ENCODE measurements at regions not wholly inside any gene's neighbourhood (a gene's known extent, or its start where the extent isn't known, plus 50 kb on each side); places are given as distances from the start of the nearest gene placed in this dataset.
A peak's percentile ranks its signal among the peaks of the same experiment; 100 is the strongest.

- no peak for DNase-seq (ENCODE audit: low read depth)
- H3K4me3 ChIP-seq (ENCODE audit: control insufficient read depth, low read depth, low read length) = no peak overlapping the region
- TF ChIP-seq CTCF (IDR thresholded peaks at IDR 0.05; ENCODE audit: control insufficient read depth, insufficient read depth, low read depth, low read length, missing control alignments) = no peak
Observed at GRCh38 chr5:173785400-173785799, 102.7 kb upstream of the CPEB4 start.

- no peak for DNase-seq (ENCODE audit: low read depth)
- TF ChIP-seq CTCF (IDR thresholded peaks at IDR 0.05; ENCODE audit: control insufficient read depth, insufficient read depth, low read depth, low read length, missing control alignments) = no peak
- no peak overlapping the region for H3K4me3 ChIP-seq (ENCODE audit: control insufficient read depth, low read depth, low read length)
Observed at GRCh38 chr5:173785866-173786265, 102.3 kb upstream of the CPEB4 start.

- no peak for TF ChIP-seq CTCF (IDR thresholded peaks at IDR 0.05; ENCODE audit: control insufficient read depth, insufficient read depth, low read depth, low read length, missing control alignments)
- no peak overlapping the region for H3K4me3 ChIP-seq (ENCODE audit: control insufficient read depth, low read depth, low read length)
- no peak for DNase-seq (ENCODE audit: low read depth)
Observed at GRCh38 chr5:173786286-173787187, 101.6 kb upstream of the CPEB4 start.

GRCh38 chr5:173789031-173789920 lies 98.9 kb upstream of the CPEB4 start:
- no peak for TF ChIP-seq CTCF (IDR thresholded peaks at IDR 0.05; ENCODE audit: control insufficient read depth, insufficient read depth, low read depth, low read length, missing control alignments)
- DNase-seq (ENCODE audit: low read depth) = peak; percentile 50
- no peak overlapping the region for H3K4me3 ChIP-seq (ENCODE audit: control insufficient read depth, low read depth, low read length)

GRCh38 chr5:173790177-173790719 lies 97.9 kb upstream of the CPEB4 start:
- no peak overlapping the region for H3K4me3 ChIP-seq (ENCODE audit: control insufficient read depth, low read depth, low read length)
- no peak for DNase-seq (ENCODE audit: low read depth)
- TF ChIP-seq CTCF (IDR thresholded peaks at IDR 0.05; ENCODE audit: control insufficient read depth, insufficient read depth, low read depth, low read length, missing control alignments) = no peak

- no peak overlapping the region for H3K4me3 ChIP-seq (ENCODE audit: control insufficient read depth, low read depth, low read length)
- DNase-seq (ENCODE audit: low read depth) = no peak
- no peak for TF ChIP-seq CTCF (IDR thresholded peaks at IDR 0.05; ENCODE audit: control insufficient read depth, insufficient read depth, low read depth, low read length, missing control alignments)
Observed at GRCh38 chr5:173790836-173791546, 97.2 kb upstream of the CPEB4 start.

Data from AG09309 (cell line).